GM21717 (cell line): ENCODE measurements at regions not wholly inside any gene's neighbourhood (a gene's known extent, or its start where the extent isn't known, plus 50 kb on each side); places are given as distances from the start of the nearest gene placed in this dataset.
"Not testable (repeated sequence)": the region's sequence is repeated elsewhere in the genome, so short reads cannot be mapped to it uniquely, and the experiment has no call there.

Experiments
- ATAC-seq: cut with Tn5 transposase; IDR thresholded peaks from one replicate; pipeline ENCODE4 v1.9.1; 2021; ENCODE audit warnings: mild to moderate bottlenecking, moderate library complexity; ENCODE audit not compliant: unreplicated experiment

GRCh38 chr2:220782609-220783113 lies 789.4 kb downstream of the EPHA4 start:
- ATAC-seq = no peak

GRCh38 chr2:220783671-220784070 lies 788.4 kb downstream of the EPHA4 start:
- ATAC-seq = no peak

- no peak for ATAC-seq
These were observed 786.9 kb downstream of the EPHA4 start for GRCh38 chr2:220785178-220785577.

- ATAC-seq = no peak
These were observed 785.9 kb downstream of the EPHA4 start for GRCh38 chr2:220786216-220786615.

GRCh38 chr2:220787251-220787650 lies 784.9 kb downstream of the EPHA4 start:
- no peak for ATAC-seq

GRCh38 chr2:220789961-220790360 lies 782.1 kb downstream of the EPHA4 start:
- no peak for ATAC-seq

GRCh38 chr2:220795705-220796104 lies 776.4 kb downstream of the EPHA4 start:
- no peak for ATAC-seq

- ATAC-seq = no peak
These were observed 761.0 kb downstream of the EPHA4 start for GRCh38 chr2:220811115-220811514.

- ATAC-seq = no peak
These were observed 760.0 kb downstream of the EPHA4 start for GRCh38 chr2:220811952-220812570.

- no peak for ATAC-seq
These were observed 757.7 kb downstream of the EPHA4 start for GRCh38 chr2:220814441-220814840.

- no peak for ATAC-seq
These were observed 756.4 kb downstream of the EPHA4 start for GRCh38 chr2:220815698-220816097.

- no peak for ATAC-seq
These were observed 750.4 kb downstream of the EPHA4 start for GRCh38 chr2:220821683-220822082.

- not testable (repeated sequence) for ATAC-seq
These were observed 748.5 kb downstream of the EPHA4 start for GRCh38 chr2:220823590-220823989.

- ATAC-seq = no peak
These were observed 738.7 kb downstream of the EPHA4 start for GRCh38 chr2:220833446-220833845.

GRCh38 chr2:220835583-220835982 lies 736.5 kb downstream of the EPHA4 start:
- ATAC-seq = no peak

- no peak for ATAC-seq
These were observed 734.9 kb downstream of the EPHA4 start for GRCh38 chr2:220837226-220837625.

GRCh38 chr2:220842901-220843665 lies 729.0 kb downstream of the EPHA4 start:
- ATAC-seq = no peak

GRCh38 chr2:220845766-220846273 lies 726.3 kb downstream of the EPHA4 start:
- ATAC-seq = no peak

GRCh38 chr2:220847006-220847405 lies 725.1 kb downstream of the EPHA4 start:
- ATAC-seq = no peak

GRCh38 chr2:220847589-220847988 lies 724.5 kb downstream of the EPHA4 start:
- no peak for ATAC-seq

GRCh38 chr2:220849433-220849832 lies 722.7 kb downstream of the EPHA4 start:
- no peak for ATAC-seq

- no peak for ATAC-seq
These were observed 722.0 kb downstream of the EPHA4 start for GRCh38 chr2:220850116-220850515.
